ENCODE measurements at regions not wholly inside any gene's neighbourhood (a gene's known extent, or its start where the extent isn't known, plus 50 kb on each side); places are given as distances from the start of the nearest gene placed in this dataset.
"Not testable (repeated sequence)": the region's sequence is repeated elsewhere in the genome, so short reads cannot be mapped to it uniquely, and the experiment has no call there.

- not testable (repeated sequence) for H3K9me3 ChIP-seq (ENCODE audit: control insufficient read depth in 4 of 4, low read length in 3 of 4); H3K27me3 ChIP-seq (ENCODE audit: control insufficient read depth in 4 of 4, insufficient read depth in 4 of 4, low read length in 3 of 4); H3K36me3 ChIP-seq (ENCODE audit: control insufficient read depth in 4 of 4, insufficient read depth in 3 of 4, low read depth in 1 of 4, low read length in 3 of 4); DNase-seq (ENCODE audit: low spot score); H3K9ac ChIP-seq (ENCODE audit: low read depth in 1 of 2, low read length in 2 of 2); H3K4me3 ChIP-seq (ENCODE audit: low read depth in 1 of 3, low read length in 3 of 3); H3K27ac ChIP-seq (ENCODE audit: low read depth in 1 of 2, low read length in 2 of 2); H3K4me1 ChIP-seq (ENCODE audit: control insufficient read depth in 4 of 4, insufficient read depth in 4 of 4, low read length in 3 of 4)
- 68% methylated on average over 3 of the region's 3 CpGs for WGBS
These were observed 355.7 kb upstream of the INTU start for GRCh38 chr4:127277023-127277422.

- DNase-seq (ENCODE audit: low spot score), result no peak
- Histone ChIP-seq H3K27ac (ENCODE audit: low read depth in 1 of 2, low read length in 2 of 2) (no peak overlapping the region), H3K4me1 (ENCODE audit: control insufficient read depth in 4 of 4, insufficient read depth in 4 of 4, low read length in 3 of 4) (no peaks in the 10 kb centered on the region), H3K36me3 (ENCODE audit: control insufficient read depth in 4 of 4, insufficient read depth in 3 of 4, low read depth in 1 of 4, low read length in 3 of 4) (no peaks in the 10 kb centered on the region), H3K9ac (ENCODE audit: low read depth in 1 of 2, low read length in 2 of 2) (no peak overlapping the region), H3K4me3 (ENCODE audit: low read depth in 1 of 3, low read length in 3 of 3) (no peak overlapping the region), H3K9me3 (ENCODE audit: control insufficient read depth in 4 of 4, low read length in 3 of 4) (no peaks in the 10 kb centered on the region), H3K27me3 (ENCODE audit: control insufficient read depth in 4 of 4, insufficient read depth in 4 of 4, low read length in 3 of 4) (no peaks in the 10 kb centered on the region)
- no peak for TF ChIP-seq EGR1 (IDR thresholded peaks at IDR 0.05; ENCODE audit: low read depth in 2 of 2)
- TF ChIP-seq, protein P1, sequence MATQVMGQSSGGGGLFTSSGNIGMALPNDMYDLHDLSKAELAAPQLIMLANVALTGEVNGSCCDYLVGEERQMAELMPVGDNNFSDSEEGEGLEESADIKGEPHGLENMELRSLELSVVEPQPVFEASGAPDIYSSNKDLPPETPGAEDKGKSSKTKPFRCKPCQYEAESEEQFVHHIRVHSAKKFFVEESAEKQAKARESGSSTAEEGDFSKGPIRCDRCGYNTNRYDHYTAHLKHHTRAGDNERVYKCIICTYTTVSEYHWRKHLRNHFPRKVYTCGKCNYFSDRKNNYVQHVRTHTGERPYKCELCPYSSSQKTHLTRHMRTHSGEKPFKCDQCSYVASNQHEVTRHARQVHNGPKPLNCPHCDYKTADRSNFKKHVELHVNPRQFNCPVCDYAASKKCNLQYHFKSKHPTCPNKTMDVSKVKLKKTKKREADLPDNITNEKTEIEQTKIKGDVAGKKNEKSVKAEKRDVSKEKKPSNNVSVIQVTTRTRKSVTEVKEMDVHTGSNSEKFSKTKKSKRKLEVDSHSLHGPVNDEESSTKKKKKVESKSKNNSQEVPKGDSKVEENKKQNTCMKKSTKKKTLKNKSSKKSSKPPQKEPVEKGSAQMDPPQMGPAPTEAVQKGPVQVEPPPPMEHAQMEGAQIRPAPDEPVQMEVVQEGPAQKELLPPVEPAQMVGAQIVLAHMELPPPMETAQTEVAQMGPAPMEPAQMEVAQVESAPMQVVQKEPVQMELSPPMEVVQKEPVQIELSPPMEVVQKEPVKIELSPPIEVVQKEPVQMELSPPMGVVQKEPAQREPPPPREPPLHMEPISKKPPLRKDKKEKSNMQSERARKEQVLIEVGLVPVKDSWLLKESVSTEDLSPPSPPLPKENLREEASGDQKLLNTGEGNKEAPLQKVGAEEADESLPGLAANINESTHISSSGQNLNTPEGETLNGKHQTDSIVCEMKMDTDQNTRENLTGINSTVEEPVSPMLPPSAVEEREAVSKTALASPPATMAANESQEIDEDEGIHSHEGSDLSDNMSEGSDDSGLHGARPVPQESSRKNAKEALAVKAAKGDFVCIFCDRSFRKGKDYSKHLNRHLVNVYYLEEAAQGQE (IDR thresholded peaks at IDR 0.05), result no peak
- no peak for TF ChIP-seq HNF4A (conservative IDR thresholded peaks at IDR 0.05)
- TF ChIP-seq, protein P2, sequence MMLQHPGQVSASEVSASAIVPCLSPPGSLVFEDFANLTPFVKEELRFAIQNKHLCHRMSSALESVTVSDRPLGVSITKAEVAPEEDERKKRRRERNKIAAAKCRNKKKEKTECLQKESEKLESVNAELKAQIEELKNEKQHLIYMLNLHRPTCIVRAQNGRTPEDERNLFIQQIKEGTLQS (IDR thresholded peaks at IDR 0.05), result no peak
- no peak for TF ChIP-seq NR2F2 (IDR thresholded peaks at IDR 0.05)
- TF ChIP-seq TAF1 (conservative IDR thresholded peaks at IDR 0.05), result no peak
- TF ChIP-seq ZBTB33 (IDR thresholded peaks at IDR 0.05), result no peak
- no peak for TF ChIP-seq YY1 (IDR thresholded peaks at IDR 0.05)
- no peak for TF ChIP-seq CTCF (IDR thresholded peaks at IDR 0.05; ENCODE audit: low read depth, low read length, missing input control)
- TF ChIP-seq JUND (IDR thresholded peaks at IDR 0.05), result no peak
- no peak for TF ChIP-seq GABPA (IDR thresholded peaks at IDR 0.05 in 1 of 2, conservative IDR thresholded peaks at IDR 0.05 in 1 of 2)
- TF ChIP-seq, protein P3, sequence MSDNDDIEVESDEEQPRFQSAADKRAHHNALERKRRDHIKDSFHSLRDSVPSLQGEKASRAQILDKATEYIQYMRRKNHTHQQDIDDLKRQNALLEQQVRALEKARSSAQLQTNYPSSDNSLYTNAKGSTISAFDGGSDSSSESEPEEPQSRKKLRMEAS (IDR thresholded peaks at IDR 0.05), result no peak
- no peak for TF ChIP-seq RXRA (IDR thresholded peaks at IDR 0.05)
These were observed 348.5 kb upstream of the INTU start for GRCh38 chr4:127284236-127284635.
